ENCODE measurements at regions not wholly inside any gene's neighbourhood (a gene's known extent, or its start where the extent isn't known, plus 50 kb on each side); places are given as distances from the start of the nearest gene placed in this dataset.

GRCh38 chr16:48862087-48862532 is 252.1 kb upstream of the N4BP1 start:
- intact Hi-C loops (cut with DNase I; ENCODE audit: low total_unique reads), result no loop called here
- Histone ChIP-seq H3K36me3 (no peaks in the 10 kb centered on the region), H3K9me3 (peaks cover 0 to 13% (median 5%) of the 10 kb centered on the region in 4 donors), H3K27me3 (no peaks in the 10 kb centered on the region), H3K4me3 (no peak overlapping the region), H3K4me1 (no peaks in the 10 kb centered on the region), H3K27ac (no peak overlapping the region)
- 19 to 29% (median 21%) methylated on average over 9 of the region's 9 CpGs for WGBS, 5 donors
- TF ChIP-seq CTCF (IDR thresholded peaks at IDR 0.05) (no peak), POLR2AphosphoS5 (IDR thresholded peaks at IDR 0.05) (no peak), POLR2A (IDR thresholded peaks at IDR 0.05) (no peak), EP300 (IDR thresholded peaks at IDR 0.05) (no peak)
- DNase-seq, result no peak

GRCh38 chr16:48860341-48860740 is 250.4 kb upstream of the N4BP1 start:
- TF ChIP-seq CTCF (IDR thresholded peaks at IDR 0.05), result no peak
- TF ChIP-seq EP300 (IDR thresholded peaks at IDR 0.05), result no peak
- no peak for TF ChIP-seq POLR2AphosphoS5 (IDR thresholded peaks at IDR 0.05)
- Histone ChIP-seq H3K27ac (no peak overlapping the region), H3K27me3 (no peaks in the 10 kb centered on the region), H3K4me3 (no peak overlapping the region), H3K9me3 (peaks cover 0 to 9% (median 2%) of the 10 kb centered on the region in 4 donors), H3K36me3 (no peaks in the 10 kb centered on the region), H3K4me1 (no peaks in the 10 kb centered on the region)
- intact Hi-C loops (cut with DNase I; ENCODE audit: low total_unique reads), result no loop called here
- DNase-seq, result no peak
- 59 to 79% (median 68%) methylated on average over 1 of the region's 1 CpG for WGBS, 5 donors

- intact Hi-C loops (cut with DNase I; ENCODE audit: low total_unique reads), result no loop called here
- Histone ChIP-seq H3K4me3 (no peak overlapping the region), H3K4me1 (no peaks in the 10 kb centered on the region), H3K27me3 (no peaks in the 10 kb centered on the region), H3K36me3 (no peaks in the 10 kb centered on the region), H3K9me3 (no peaks in the 10 kb centered on the region), H3K27ac (no peak overlapping the region)
- WGBS, 5 donors, result 46 to 68% (median 61%) methylated on average over 12 of the region's 12 CpGs
- TF ChIP-seq CTCF (IDR thresholded peaks at IDR 0.05), result no peak
- peak in 1 of 2 donors; percentile 11 for DNase-seq
Observed at GRCh38 chr16:48852951-48853350, 243.0 kb upstream of the N4BP1 start.

GRCh38 chr16:48852458-48852857 is 242.5 kb upstream of the N4BP1 start:
- TF ChIP-seq POLR2AphosphoS5 (IDR thresholded peaks at IDR 0.05), result no peak
- no peak for TF ChIP-seq POLR2A (IDR thresholded peaks at IDR 0.05)
- TF ChIP-seq EP300 (IDR thresholded peaks at IDR 0.05), result no peak
- no peak for TF ChIP-seq CTCF (IDR thresholded peaks at IDR 0.05)
- Histone ChIP-seq H3K4me1 (no peaks in the 10 kb centered on the region), H3K27me3 (no peaks in the 10 kb centered on the region), H3K36me3 (no peaks in the 10 kb centered on the region), H3K9me3 (no peaks in the 10 kb centered on the region), H3K4me3 (no peak overlapping the region), H3K27ac (no peak overlapping the region)
- WGBS, 5 donors, result 56 to 77% (median 72%) methylated on average over 5 to 6 of the region's 6 CpGs
- intact Hi-C loops (cut with DNase I; ENCODE audit: low total_unique reads), result no loop called here
- DNase-seq, result no peak
